Urinary bladder (tissue), 4 donors: ENCODE measurements at regions not wholly inside any gene's neighbourhood (a gene's known extent, or its start where the extent isn't known, plus 50 kb on each side); places are given as distances from the start of the nearest gene placed in this dataset. TPM values are rescaled to one million over a fixed set of nuclear protein-coding genes. Genes with fewer than 3 reads are reported as not detected.

Source experiments
- DNase-seq: peaks from one replicate; pipeline ENCODE4 v3.0.0-alpha.2; 2015; ENCODE audit errors: extremely low spot score
- H3K27ac ChIP-seq: one replicate; pipeline ENCODE4 v1.5.1; 2013; ENCODE audit warnings: low read depth, mild to moderate bottlenecking, moderate library complexity
- H3K36me3 ChIP-seq: one replicate; pipeline ENCODE4 v1.6.1; 2013; ENCODE audit warnings: mild to moderate bottlenecking, moderate library complexity; ENCODE audit not compliant: insufficient read depth
- H3K4me1 ChIP-seq: one replicate; pipeline ENCODE4 v1.6.1; 2013; ENCODE audit warnings: mild to moderate bottlenecking, moderate library complexity; ENCODE audit not compliant: insufficient read depth
- H3K4me3 ChIP-seq: one replicate; pipeline ENCODE4 v1.5.1; 2013; ENCODE audit warnings: low read depth, low read length
- WGBS: extraction: QIAGEN DNeasy Blood & Tissue Kit; methylation state at CpG from one replicate; pipeline ENCODE4 v1.1.7; 2013; 5-methylcytosine and 5-hydroxymethylcytosine counted together
- small RNA-seq: library from RNA; depleted of rRNA; stranded (forward); fragments of <200 nt; gene quantifications from one replicate; pipeline ENCODE3, GENCODE V24; 2014
- donor health status: healthy with polysubstance abuse.
- donor health status: healthy.

DNA sequence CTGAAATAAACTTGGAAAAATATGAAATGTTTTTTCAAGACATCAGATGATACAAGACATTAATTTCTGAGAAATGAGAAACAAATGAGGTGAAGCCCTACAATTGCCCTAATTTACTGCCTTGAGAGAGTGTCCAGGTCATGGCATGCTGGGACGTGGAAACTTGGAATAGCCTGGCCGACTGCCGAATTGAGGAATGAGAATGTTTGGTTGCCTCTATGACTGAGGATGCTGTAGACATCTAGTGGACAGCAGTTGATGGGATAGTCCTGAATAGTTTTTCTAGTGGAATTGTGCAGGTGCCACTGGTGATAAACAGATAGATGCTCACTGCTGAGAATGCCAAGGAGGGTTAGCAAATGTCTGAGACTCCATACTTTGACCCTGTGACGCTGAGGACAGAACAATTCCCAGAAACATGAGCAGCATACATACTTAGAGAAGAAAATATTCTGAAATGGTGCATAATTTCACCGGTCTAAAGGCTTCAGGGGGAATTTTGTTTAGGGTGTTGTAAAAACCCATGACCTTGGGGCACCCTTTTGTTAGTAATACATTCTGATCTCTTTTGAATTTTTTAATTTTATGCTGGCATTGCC lies 56.5 kb upstream of the CWC22 start:
- no peak for DNase-seq
- WGBS: 82% methylated on average over 5 of the region's 5 CpGs
- Histone ChIP-seq H3K4me3 (no peak overlapping the region), H3K27ac (no peak overlapping the region), H3K4me1 (no peaks in the 10 kb centered on the region), H3K36me3 (no peaks in the 10 kb centered on the region)

DNA sequence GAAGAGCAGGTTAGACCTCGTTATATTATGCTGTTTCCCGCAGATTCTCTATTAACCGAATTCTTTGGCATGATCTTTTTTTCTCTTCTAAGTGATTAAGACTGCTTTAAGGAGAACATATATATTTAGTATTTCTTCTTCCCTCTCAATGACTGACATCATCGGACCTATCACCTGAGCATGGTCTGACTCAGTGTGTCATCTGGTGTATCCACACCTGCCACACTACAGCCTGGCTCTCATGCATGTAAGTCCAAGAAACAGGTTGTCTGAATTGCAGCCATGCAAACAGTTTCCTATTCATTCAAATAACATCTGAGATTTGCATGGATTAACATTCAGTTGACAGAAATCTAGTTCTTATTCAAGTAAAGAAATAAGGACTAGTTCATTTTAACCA lies 55.1 kb upstream of the CWC22 start:
- no peaks in the 10 kb centered on the region for H3K4me1 ChIP-seq
- no peak for DNase-seq
- 90% methylated on average over 4 of the region's 4 CpGs for WGBS
- H3K4me3 ChIP-seq: no peak overlapping the region
- no peak overlapping the region for H3K27ac ChIP-seq
- no peaks in the 10 kb centered on the region for H3K36me3 ChIP-seq

DNA sequence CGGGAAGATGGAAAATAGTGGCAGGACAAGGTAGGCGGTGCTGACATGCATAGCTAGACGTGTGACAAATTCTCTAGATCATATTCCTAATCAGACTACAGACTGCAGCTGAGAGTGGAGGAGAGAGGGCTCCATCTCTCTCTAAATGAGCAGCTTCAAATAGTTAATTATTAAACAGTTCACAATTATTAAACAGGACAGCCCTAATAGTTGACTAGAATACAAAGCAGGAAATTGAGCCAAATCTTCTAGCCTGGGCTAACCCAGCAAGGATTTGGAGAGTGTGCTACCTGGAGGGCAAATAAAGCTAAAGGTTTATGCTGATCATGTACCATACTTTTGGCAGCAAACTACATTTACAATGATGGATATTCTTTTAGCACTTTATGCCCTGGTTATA lies 54.4 kb upstream of the CWC22 start:
- H3K36me3 ChIP-seq: no peaks in the 10 kb centered on the region
- no peaks in the 10 kb centered on the region for H3K4me1 ChIP-seq
- DNase-seq: no peak
- WGBS: 80% methylated on average over 3 of the region's 3 CpGs
- no peak overlapping the region for H3K4me3 ChIP-seq
- H3K27ac ChIP-seq: no peak overlapping the region

DNA sequence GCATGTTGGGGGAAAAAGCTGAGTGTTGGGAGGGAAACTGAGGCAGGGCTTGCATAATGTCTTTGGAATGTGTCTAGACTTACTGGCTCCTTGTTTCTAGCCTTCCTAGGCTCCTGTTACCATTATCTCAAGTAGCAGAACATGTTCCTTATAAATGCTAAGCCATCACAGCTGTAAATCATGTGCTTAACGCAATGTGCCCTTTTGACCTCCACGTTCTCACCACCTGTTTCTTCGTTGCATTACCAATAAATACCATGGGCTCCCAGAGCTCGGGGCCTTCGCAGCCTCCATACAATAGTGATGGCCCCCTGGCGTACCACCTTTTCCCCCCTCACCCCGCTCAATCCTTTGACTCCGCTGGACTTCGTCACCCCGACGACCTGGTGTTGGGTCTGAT lies 54.0 kb upstream of the CWC22 start:
- no peak for DNase-seq
- Histone ChIP-seq H3K4me1 (no peaks in the 10 kb centered on the region), H3K36me3 (no peaks in the 10 kb centered on the region), H3K4me3 (no peak overlapping the region), H3K27ac (no peak overlapping the region)
- 64% methylated on average over 11 of the region's 11 CpGs for WGBS

DNA sequence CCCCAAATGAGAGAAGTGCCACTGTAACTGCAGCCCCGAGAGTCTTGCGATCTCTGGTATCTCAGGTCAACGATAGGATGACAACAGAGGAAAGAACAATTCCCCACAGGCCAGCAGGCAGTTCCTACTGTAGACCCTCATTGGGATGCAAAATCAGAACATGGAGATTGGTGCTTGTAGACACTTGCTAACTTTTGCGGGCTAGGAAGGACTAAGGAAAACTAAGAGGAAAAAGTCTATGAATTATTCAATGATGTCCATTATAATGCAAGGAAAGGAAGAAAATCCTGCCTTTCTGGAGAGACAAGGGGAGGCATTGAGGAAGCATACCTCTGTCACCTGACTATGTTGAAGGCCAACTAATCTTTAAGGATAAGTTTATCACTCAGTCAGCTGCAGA lies 51.9 kb upstream of the CWC22 start:
- WGBS: 63% methylated on average over 4 of the region's 4 CpGs
- H3K27ac ChIP-seq: no peak overlapping the region
- no peak overlapping the region for H3K4me3 ChIP-seq
- H3K4me1 ChIP-seq: no peaks in the 10 kb centered on the region
- DNase-seq: no peak
- H3K36me3 ChIP-seq: no peaks in the 10 kb centered on the region

DNA sequence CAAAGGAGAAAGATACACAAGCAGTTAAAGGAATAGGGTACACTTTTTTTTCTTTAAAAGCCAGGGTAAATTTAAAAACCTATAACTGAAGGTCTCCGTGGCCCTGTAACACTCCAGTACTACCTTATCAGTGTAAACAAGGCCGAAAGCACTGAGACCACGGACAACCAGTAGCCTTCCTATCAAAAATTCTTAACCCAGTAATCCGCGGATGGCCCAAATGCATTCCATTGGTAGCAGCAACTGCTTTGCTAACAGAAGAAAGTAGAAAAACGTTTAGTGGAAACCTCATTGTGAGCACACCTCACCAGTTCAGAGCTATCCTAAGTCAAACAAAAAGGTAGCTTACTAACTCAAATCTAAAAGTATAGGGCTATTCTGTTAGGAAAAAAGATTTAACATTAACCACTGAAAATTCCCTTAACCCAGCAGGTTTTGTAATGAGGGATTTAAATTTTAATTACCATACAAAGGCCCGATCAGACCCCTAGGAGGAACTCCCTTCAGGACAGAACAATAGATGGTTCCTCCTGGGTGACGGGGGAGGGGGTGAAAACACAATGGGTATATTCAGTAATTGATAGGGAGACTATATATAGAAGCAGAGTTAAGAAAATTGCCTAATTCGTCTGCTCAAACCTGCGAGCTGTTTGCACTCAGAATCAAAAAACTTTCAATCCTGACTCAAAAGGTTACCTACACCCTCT lies 50.8 kb upstream of the CWC22 start:
- H3K27ac ChIP-seq: no peak overlapping the region
- no peak for DNase-seq
- H3K36me3 ChIP-seq: no peaks in the 10 kb centered on the region
- WGBS: 73% methylated on average over 10 of the region's 10 CpGs
- no peak overlapping the region for H3K4me3 ChIP-seq
- H3K4me1 ChIP-seq: no peaks in the 10 kb centered on the region

Small RNA genes lying in the stretch of these regions (small RNA-seq; reads per million reads assigned to genes)
- not detected for gene AC012669.1
